Upper lobe of left lung (tissue), 4 donors: ENCODE measurements at regions not wholly inside any gene's neighbourhood (a gene's known extent, or its start where the extent isn't known, plus 50 kb on each side); places are given as distances from the start of the nearest gene placed in this dataset.

Source experiments
- EP300 ChIP-seq, 4 donors: sonication (generic); formaldehyde crosslinking; IDR thresholded peaks; one replicate each; pipeline ENCODE4 v1.5.1; 2017; ENCODE audit warnings: antibody characterized with exemption in 4 of 4, control low read depth in 2 of 4
- POLR2A ChIP-seq, 4 donors: fragments of 450-650 bp; IDR thresholded peaks; one replicate each; pipeline ENCODE4 v1.5.1; 2016 to 2017; ENCODE audit warnings: antibody characterized with exemption in 4 of 4, mild to moderate bottlenecking in 2 of 4
- POLR2AphosphoS5 ChIP-seq, 2 donors: sonication (generic); formaldehyde crosslinking; IDR thresholded peaks; one replicate each; pipeline ENCODE4 v1.5.1; 2017; ENCODE audit warnings: antibody characterized with exemption in 2 of 2
- TF ChIP-seq, protein P1 (sequence below), 6 experiments: fragments of 450-650 bp in 4 of 6; fragments of 200-600 bp in 2 of 6; sonication (generic) in 2 of 6; IDR thresholded peaks; one replicate each; pipeline ENCODE4 v1.5.1; 2016 to 2019; ENCODE audit warnings: antibody characterized with exemption in 6 of 6

DNA sequence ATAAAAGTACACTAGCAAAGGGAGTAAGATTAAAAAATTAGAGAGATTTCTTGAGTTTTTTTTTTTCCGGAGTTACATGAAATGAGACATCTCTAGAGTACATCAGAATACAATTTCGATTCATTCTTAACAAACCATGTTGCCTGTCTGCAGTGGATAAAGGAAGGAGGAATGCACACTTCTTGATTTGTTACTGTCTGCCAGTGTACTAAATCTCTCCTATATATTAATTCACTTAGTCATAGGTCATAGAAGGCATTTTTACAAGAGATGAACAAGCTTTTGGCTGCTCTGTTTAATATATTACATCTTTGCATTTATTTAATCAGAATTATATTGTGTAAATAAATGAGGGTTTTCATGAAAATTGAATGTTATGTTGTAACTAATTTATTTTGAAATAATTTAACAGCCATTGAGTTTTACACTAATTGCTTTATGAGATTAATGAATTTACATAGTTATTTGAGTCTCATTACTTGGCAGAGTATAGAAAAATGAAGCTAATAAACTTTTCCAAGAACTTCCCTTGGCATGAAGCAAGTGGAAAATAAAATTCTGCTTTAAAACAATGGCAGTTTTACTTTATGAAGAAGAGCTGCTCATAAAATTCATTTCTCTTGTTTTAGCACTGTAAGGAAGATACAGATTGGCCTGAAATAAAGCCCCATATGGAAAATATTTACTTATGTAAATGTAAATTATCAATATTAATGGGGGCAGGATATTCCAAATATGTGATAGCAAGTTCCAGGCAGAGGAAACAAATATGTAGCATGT is 1284.7 kb downstream of the BRINP3 start:
- TF ChIP-seq, protein P1, sequence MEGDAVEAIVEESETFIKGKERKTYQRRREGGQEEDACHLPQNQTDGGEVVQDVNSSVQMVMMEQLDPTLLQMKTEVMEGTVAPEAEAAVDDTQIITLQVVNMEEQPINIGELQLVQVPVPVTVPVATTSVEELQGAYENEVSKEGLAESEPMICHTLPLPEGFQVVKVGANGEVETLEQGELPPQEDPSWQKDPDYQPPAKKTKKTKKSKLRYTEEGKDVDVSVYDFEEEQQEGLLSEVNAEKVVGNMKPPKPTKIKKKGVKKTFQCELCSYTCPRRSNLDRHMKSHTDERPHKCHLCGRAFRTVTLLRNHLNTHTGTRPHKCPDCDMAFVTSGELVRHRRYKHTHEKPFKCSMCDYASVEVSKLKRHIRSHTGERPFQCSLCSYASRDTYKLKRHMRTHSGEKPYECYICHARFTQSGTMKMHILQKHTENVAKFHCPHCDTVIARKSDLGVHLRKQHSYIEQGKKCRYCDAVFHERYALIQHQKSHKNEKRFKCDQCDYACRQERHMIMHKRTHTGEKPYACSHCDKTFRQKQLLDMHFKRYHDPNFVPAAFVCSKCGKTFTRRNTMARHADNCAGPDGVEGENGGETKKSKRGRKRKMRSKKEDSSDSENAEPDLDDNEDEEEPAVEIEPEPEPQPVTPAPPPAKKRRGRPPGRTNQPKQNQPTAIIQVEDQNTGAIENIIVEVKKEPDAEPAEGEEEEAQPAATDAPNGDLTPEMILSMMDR (IDR thresholded peaks at IDR 0.05): no peak
- TF ChIP-seq POLR2A (IDR thresholded peaks at IDR 0.05) (no peak), EP300 (IDR thresholded peaks at IDR 0.05) (no peak), POLR2AphosphoS5 (IDR thresholded peaks at IDR 0.05) (no peak)
